GM23338 (cell line): ENCODE measurements at regions not wholly inside any gene's neighbourhood (a gene's known extent, or its start where the extent isn't known, plus 50 kb on each side); places are given as distances from the start of the nearest gene placed in this dataset.

Experiments used
- ATAC-seq: fragments of 200-7000 bp; cut with Tn5 transposase; 3 replicates; pipeline ENCODE4 v1.9.1; 2020
- DNase-seq: peaks from one replicate; pipeline ENCODE4 v3.0.0-alpha.2; 2015; ENCODE audit warnings: low spot score
- H2AFZ ChIP-seq: fragments of 200-600 bp; sonication (generic); 2 replicates; pipeline ENCODE4 v1.8.0; 2016; ENCODE audit warnings: antibody characterized with exemption, mild to moderate bottlenecking, moderate library complexity
- H3F3A ChIP-seq: fragments of 200-600 bp; sonication (generic); replicated peaks from 2 replicates; pipeline ENCODE4 v1.8.0; 2017; ENCODE audit warnings: antibody characterized with exemption, mixed run types, low read depth
- H3K27ac ChIP-seq: fragments of 200-600 bp; sonication (generic); 2 replicates; pipeline ENCODE4 v1.6.1; 2016; ENCODE audit warnings: low read depth
- H3K27me3 ChIP-seq: fragments of 200-600 bp; sonication (generic); 2 replicates; pipeline ENCODE4 v1.8.0; 2016; ENCODE audit warnings: mild to moderate bottlenecking, mixed run types, moderate library complexity; ENCODE audit not compliant: insufficient read depth
- H3K36me3 ChIP-seq: fragments of 200-600 bp; sonication (generic); 2 replicates; pipeline ENCODE4 v1.8.0; 2016; ENCODE audit warnings: mild to moderate bottlenecking; ENCODE audit not compliant: insufficient read depth
- H3K4me1 ChIP-seq: fragments of 200-600 bp; sonication (generic); 2 replicates; pipeline ENCODE4 v1.8.0; 2016; ENCODE audit warnings: mild to moderate bottlenecking, moderate library complexity; ENCODE audit not compliant: insufficient read depth
- H3K4me2 ChIP-seq: fragments of 200-600 bp; sonication (generic); 2 replicates; pipeline ENCODE4 v1.7.1; 2017; ENCODE audit warnings: mixed run types
- H3K4me3 ChIP-seq: fragments of 200-600 bp; sonication (generic); 2 replicates; pipeline ENCODE4 v1.6.1; 2016; ENCODE audit warnings: mixed run types
- H3K79me2 ChIP-seq: fragments of 200-600 bp; sonication (generic); replicated peaks from 2 replicates; pipeline ENCODE4 v1.8.0; 2017; ENCODE audit warnings: mild to moderate bottlenecking; ENCODE audit not compliant: insufficient read depth
- H3K9me2 ChIP-seq: fragments of 200-600 bp; sonication (generic); 2 replicates; pipeline ENCODE4 v1.8.0; 2017; ENCODE audit not compliant: insufficient read depth
- H4K20me1 ChIP-seq: fragments of 200-600 bp; sonication (generic); replicated peaks from 2 replicates; pipeline ENCODE4 v1.8.0; 2017; ENCODE audit warnings: mild to moderate bottlenecking; ENCODE audit not compliant: insufficient read depth
- H3K27ac Mint-ChIP-seq: 2 replicates; pipeline ENCODE4 v1.8.0; 2020; ENCODE audit warnings: inconsistent platforms, mild to moderate bottlenecking, moderate library complexity, mixed read lengths
- H3K27me3 Mint-ChIP-seq: 3 replicates; pipeline ENCODE4 v1.8.0; 2022; ENCODE audit warnings: low read depth, mild to moderate bottlenecking, moderate library complexity, mixed read lengths, inconsistent platforms; ENCODE audit not compliant: insufficient read depth, poor library complexity
- H3K36me3 Mint-ChIP-seq: 3 replicates; pipeline ENCODE4 v1.8.0; 2021; ENCODE audit warnings: low read depth, mild to moderate bottlenecking, inconsistent platforms, moderate library complexity, mixed read lengths
- H3K4me1 Mint-ChIP-seq: 3 replicates; pipeline ENCODE4 v1.8.0; 2020; ENCODE audit warnings: mild to moderate bottlenecking, inconsistent platforms, mixed read lengths
- H3K4me3 Mint-ChIP-seq: 3 replicates; pipeline ENCODE4 v1.8.0; 2021; ENCODE audit warnings: moderate library complexity, mild to moderate bottlenecking, inconsistent platforms, mixed read lengths
- H3K9me3 Mint-ChIP-seq: 3 replicates; pipeline ENCODE4 v1.8.0; 2020; ENCODE audit warnings: moderate library complexity, mild to moderate bottlenecking, inconsistent platforms, mixed read lengths
- CREB1 ChIP-seq: fragments of 250-450 bp; sonication (Bioruptor Pico); IDR thresholded peaks from 2 replicates; pipeline ENCODE4 v1.5.0; 2020; ENCODE audit warnings: low read depth, mild to moderate bottlenecking, moderate library complexity
- CTCF ChIP-seq, 2 experiments: fragments of 200-600 bp in 1 of 2; sonication (generic) in 1 of 2; conservative IDR thresholded peaks; 2 replicates each; pipeline versions ENCODE4 v1.5.1 to v1.6.1; 2016 to 2017; ENCODE audit warnings: antibody characterized with exemption in 2 of 2, low read depth in 2 of 2, mild to moderate bottlenecking in 2 of 2, moderate library complexity in 1 of 2
- EZH2 ChIP-seq: fragments of 200-600 bp; sonication (generic); IDR thresholded peaks from one replicate; pipeline ENCODE4 v1.8.0; 2017; ENCODE audit warnings: antibody characterized with exemption, mild to moderate bottlenecking, low read depth; ENCODE audit not compliant: unreplicated experiment
- ZNF114 ChIP-seq: fragments of 250-450 bp; sonication (Bioruptor Pico); IDR thresholded peaks from 2 replicates; pipeline ENCODE4 v1.5.0; 2020; ENCODE audit warnings: mild to moderate bottlenecking, moderate library complexity
- ZNF331 ChIP-seq: fragments of 250-450 bp; sonication (Bioruptor Pico); IDR thresholded peaks from 2 replicates; pipeline ENCODE4 v1.5.0; 2020; ENCODE audit warnings: low read depth, mild to moderate bottlenecking, moderate library complexity

DNA sequence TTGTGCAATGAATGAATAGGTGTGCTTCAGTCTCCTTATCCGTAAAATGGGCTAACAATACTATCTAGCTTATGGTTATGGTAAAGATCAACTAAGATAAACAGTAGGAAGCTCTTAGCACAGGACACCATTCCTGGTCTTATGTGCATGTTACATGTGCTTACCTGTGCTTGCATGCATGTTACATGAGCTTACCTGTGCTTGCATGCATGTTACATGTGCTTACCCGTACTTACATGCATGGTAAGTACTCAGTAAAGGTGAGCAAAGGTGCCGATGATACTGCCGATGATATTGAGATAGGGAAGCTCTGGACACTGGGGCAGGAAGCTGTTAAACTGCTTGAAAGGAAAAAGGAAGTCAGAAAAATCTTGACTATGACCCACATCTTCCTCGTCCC is 211.0 kb upstream of the USP24 start:
- H3K27me3 Mint-ChIP-seq, result no peaks in the 10 kb centered on the region
- ATAC-seq, result no peak
- no peaks in the 10 kb centered on the region for H3K79me2 ChIP-seq

DNA sequence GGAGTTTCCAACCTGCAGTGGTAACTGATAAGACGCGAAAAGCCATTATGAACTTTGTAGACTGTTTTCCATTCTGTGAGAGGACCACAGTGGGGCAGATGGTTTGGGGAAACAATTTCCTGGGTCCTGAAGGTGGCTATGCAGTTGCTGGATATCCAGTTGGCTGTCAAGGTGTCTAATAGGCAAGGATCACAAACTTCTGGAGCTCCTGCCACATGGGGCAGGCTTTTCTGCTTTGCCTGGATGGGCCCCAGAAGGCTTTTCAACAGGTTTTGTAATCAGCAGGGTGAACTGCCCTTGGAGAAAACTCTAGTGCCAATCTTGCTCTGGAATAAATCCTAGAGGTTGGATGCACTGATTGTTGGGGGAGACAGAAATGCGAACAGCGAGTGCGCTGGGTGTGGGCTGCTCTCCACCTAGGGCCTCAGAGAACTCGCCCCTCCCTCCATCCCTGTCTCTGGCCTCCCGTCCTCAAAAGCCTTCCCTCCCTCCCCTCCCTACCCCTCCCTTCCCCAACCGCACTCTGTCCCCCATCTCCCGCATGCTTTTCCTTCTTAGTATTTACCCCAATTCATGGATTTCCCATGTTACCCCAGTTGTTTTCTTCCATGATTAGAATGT is 210.3 kb upstream of the USP24 start:
- H2AFZ ChIP-seq, result peak overlapping the region; percentile 70; the same call in 1 of the 2 replicates
- no peaks in the 10 kb centered on the region for H4K20me1 ChIP-seq
- Mint-ChIP-seq H3K4me1 (no peaks in the 10 kb centered on the region), H3K27me3 (no peaks in the 10 kb centered on the region), H3K27ac (no peak overlapping the region), H3K4me3 (no peak overlapping the region), H3K36me3 (no peaks in the 10 kb centered on the region), H3K9me3 (no peaks in the 10 kb centered on the region; the same call in 2 of the 3 replicates)
- H3K4me1 ChIP-seq, result no peaks in the 10 kb centered on the region
- no peaks in the 10 kb centered on the region for H3K79me2 ChIP-seq
- no peaks in the 10 kb centered on the region for H3K27me3 ChIP-seq
- no peaks in the 10 kb centered on the region for H3F3A ChIP-seq
- H3K27ac ChIP-seq, result no peak overlapping the region
- no peak overlapping the region for H3K4me3 ChIP-seq
- peak; percentile 18 to 19; a peak in 2 of 4 replicates for TF ChIP-seq CTCF (conservative IDR thresholded peaks at IDR 0.05; ENCODE audit: low read depth in 2 of 2)
- TF ChIP-seq CREB1, result no peak
- H3K4me2 ChIP-seq, result no peak overlapping the region
- ATAC-seq (peak; percentile 54), DNase-seq (peak; percentile 12)
- no peaks in the 10 kb centered on the region for H3K9me2 ChIP-seq
- H3K36me3 ChIP-seq, result no peaks in the 10 kb centered on the region

More for the DNA sequence above, 211.0 kb upstream of the USP24 start:
- no peaks in the 10 kb centered on the region for H3K36me3 ChIP-seq
- Mint-ChIP-seq H3K4me3 (no peak overlapping the region), H3K9me3 (no peaks in the 10 kb centered on the region; the same call in 2 of the 3 replicates), H3K27ac (no peak overlapping the region), H3K36me3 (no peaks in the 10 kb centered on the region), H3K4me1 (no peaks in the 10 kb centered on the region)
- H2AFZ ChIP-seq, result no peak overlapping the region
- DNase-seq, result no peak
- TF ChIP-seq EZH2 (no peak), CREB1 (no peak), ZNF331 (CRISPR knock-in tag) (no peak)
- no peaks in the 10 kb centered on the region for H3K9me2 ChIP-seq
- no peaks in the 10 kb centered on the region for H3K4me1 ChIP-seq
- H3K4me3 ChIP-seq, result no peak overlapping the region
- H3K4me2 ChIP-seq, result no peak overlapping the region
- no peaks in the 10 kb centered on the region for H3F3A ChIP-seq
- H3K27me3 ChIP-seq, result no peaks in the 10 kb centered on the region
- H4K20me1 ChIP-seq, result no peaks in the 10 kb centered on the region
- H3K27ac ChIP-seq, result no peak overlapping the region

- H3K27ac Mint-ChIP-seq, result no peak overlapping the region
- Histone ChIP-seq H3K36me3 (no peaks in the 10 kb centered on the region), H3K27me3 (no peaks in the 10 kb centered on the region), H3K79me2 (no peaks in the 10 kb centered on the region), H3K4me2 (no peak overlapping the region), H3K4me1 (no peaks in the 10 kb centered on the region), H4K20me1 (no peaks in the 10 kb centered on the region), H2AFZ (no peak overlapping the region), H3F3A (no peaks in the 10 kb centered on the region), H3K27ac (no peak overlapping the region), H3K9me2 (no peaks in the 10 kb centered on the region), H3K4me3 (no peak overlapping the region)
- DNase-seq, result no peak
- H3K27me3 Mint-ChIP-seq, result no peaks in the 10 kb centered on the region
- ATAC-seq, result no peak
- H3K4me3 Mint-ChIP-seq, result no peak overlapping the region
- no peaks in the 10 kb centered on the region for H3K36me3 Mint-ChIP-seq
- no peaks in the 10 kb centered on the region for H3K4me1 Mint-ChIP-seq
- no peaks in the 10 kb centered on the region; the same call in 2 of the 3 replicates for H3K9me3 Mint-ChIP-seq
- TF ChIP-seq ZNF114 (CRISPR knock-in tag), result no peak
Observed at GRCh38 chr1:55423376-55423775, 208.2 kb upstream of the USP24 start.
